ENCODE measurements at regions not wholly inside any gene's neighbourhood (a gene's known extent, or its start where the extent isn't known, plus 50 kb on each side); places are given as distances from the start of the nearest gene placed in this dataset.

DNA sequence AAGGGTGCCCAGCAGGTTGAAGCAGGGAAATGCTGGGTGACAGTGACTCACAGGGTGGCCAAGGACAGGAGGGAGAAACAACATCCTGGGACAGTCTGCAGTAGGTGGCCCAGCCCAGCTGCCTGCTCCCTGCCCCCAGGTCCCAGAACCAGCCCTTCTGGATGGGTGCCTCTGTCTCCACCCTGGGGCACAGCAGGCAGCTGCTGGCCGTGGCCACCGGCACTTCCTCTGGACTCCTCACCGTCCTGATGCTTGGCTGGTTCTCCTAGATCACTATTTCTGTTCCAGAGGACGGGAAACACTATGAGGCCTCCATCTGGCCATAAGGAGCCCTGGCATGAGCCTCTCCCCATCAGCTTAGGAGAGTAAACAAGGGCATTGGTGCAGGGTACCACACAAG is 258.9 kb downstream of the XXYLT1 start:
- DNase-seq (ENCODE audit: extremely low read depth, low read depth) = no peak
- no peak for TF ChIP-seq CTCF (IDR thresholded peaks at IDR 0.05; ENCODE audit: low read depth, low read length)

- no peak for DNase-seq (ENCODE audit: extremely low read depth, low read depth)
- TF ChIP-seq CTCF (IDR thresholded peaks at IDR 0.05; ENCODE audit: low read depth, low read length) = no peak
Measured at GRCh38 chr3:195012571-195012970, 258.4 kb downstream of the XXYLT1 start.

- TF ChIP-seq CTCF (IDR thresholded peaks at IDR 0.05; ENCODE audit: low read depth, low read length) = no peak
- DNase-seq (ENCODE audit: extremely low read depth, low read depth) = no peak
Measured at GRCh38 chr3:195013411-195014361, 257.3 kb downstream of the XXYLT1 start.

DNA sequence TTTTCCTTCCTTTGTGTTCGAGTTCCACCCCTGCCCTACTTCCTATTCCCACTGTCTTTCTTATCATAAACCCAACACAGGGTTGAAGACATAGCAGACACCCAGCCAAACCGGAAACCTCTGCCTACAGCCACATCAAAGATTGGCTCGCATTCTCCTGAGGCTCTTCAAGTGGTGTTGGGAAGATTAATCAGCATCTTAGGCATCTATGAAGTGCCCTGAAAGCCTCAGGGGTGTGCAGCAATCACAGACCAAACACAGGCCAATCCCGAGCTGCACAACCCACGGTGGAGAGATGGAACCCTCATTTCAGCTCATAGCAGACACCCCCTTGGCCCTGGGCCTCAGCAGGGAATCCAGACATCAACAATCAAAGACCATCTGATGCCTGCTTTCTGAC is 255.9 kb downstream of the XXYLT1 start:
- DNase-seq (ENCODE audit: extremely low read depth, low read depth) = no peak
- TF ChIP-seq CTCF (IDR thresholded peaks at IDR 0.05; ENCODE audit: low read depth, low read length) = no peak

DNA sequence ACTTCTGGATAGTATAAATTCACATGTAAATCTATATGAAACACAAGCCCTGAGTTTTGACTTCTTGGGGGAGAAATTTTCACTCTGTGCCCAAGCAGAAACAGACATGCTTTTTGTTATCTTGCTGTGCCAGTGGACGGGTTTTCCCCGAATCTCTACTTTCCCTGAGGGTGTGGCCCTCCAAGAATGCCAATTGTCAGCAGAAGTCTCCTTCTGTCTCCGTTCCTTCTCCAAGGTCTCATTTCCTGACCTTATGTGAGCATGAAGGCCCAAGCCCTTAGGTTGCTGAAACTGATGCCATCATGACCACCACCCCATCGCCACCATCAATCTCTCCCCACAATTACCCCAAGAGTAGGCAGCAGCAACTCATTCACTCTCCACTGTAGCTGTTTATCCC is 253.8 kb downstream of the XXYLT1 start:
- DNase-seq (ENCODE audit: extremely low read depth, low read depth) = no peak
- no peak for TF ChIP-seq CTCF (IDR thresholded peaks at IDR 0.05; ENCODE audit: low read depth, low read length)

Data from AG09319 (cell line).